NCI-H510A treated with DMSO at 0.1 percent for 48 hours (cell line): ENCODE measurements at regions not wholly inside any gene's neighbourhood (a gene's known extent, or its start where the extent isn't known, plus 50 kb on each side); places are given as distances from the start of the nearest gene placed in this dataset.

Source experiments
- DNase-seq: peaks from one replicate; lab custom pipeline; 2025; lab: John Stamatoyannopoulos, UW

- no peak for DNase-seq
These were observed 52.5 kb upstream of the ARL8B start for GRCh38 chr3:5069627-5070026.

- DNase-seq: no peak
These were observed 51.0 kb upstream of the ARL8B start for GRCh38 chr3:5071061-5071460.

GRCh38 chr3:5072100-5072816, 49.8 kb upstream of the ARL8B start:
- DNase-seq: no peak
